ENCODE measurements at regions not wholly inside any gene's neighbourhood (a gene's known extent, or its start where the extent isn't known, plus 50 kb on each side); places are given as distances from the start of the nearest gene placed in this dataset.

GRCh38 chr18:11304928-11305327, 155.6 kb upstream of the PIEZO2 start:
- H4K20me1 ChIP-seq (ENCODE audit: control insufficient read depth, extremely low read depth, insufficient read depth, low read length) = no peaks in the 10 kb centered on the region
- no peak for DNase-seq (ENCODE audit: low read depth in 2 of 2)

GRCh38 chr18:11296946-11297345, 147.6 kb upstream of the PIEZO2 start:
- Histone ChIP-seq H3K79me2 (ENCODE audit: control insufficient read depth, insufficient read depth, low read length) (no peaks in the 10 kb centered on the region), H3K27ac (ENCODE audit: insufficient read depth, low read length) (no peak overlapping the region)
- DNase-seq (ENCODE audit: low read depth in 2 of 2) = no peak

More at GRCh38 chr18:11304928-11305327, 155.6 kb upstream of the PIEZO2 start:
- H3K9ac ChIP-seq (ENCODE audit: insufficient read depth, low read length) = no peak overlapping the region
- no peak overlapping the region for H3K27ac ChIP-seq (ENCODE audit: insufficient read depth, low read length)
- H3K79me2 ChIP-seq (ENCODE audit: control insufficient read depth, insufficient read depth, low read length) = no peaks in the 10 kb centered on the region
- no peak overlapping the region for H2AFZ ChIP-seq (ENCODE audit: low read length)
- H3K36me3 ChIP-seq (ENCODE audit: control insufficient read depth, insufficient read depth, low read length) = no peaks in the 10 kb centered on the region
- no peaks in the 10 kb centered on the region for H3K27me3 ChIP-seq (ENCODE audit: control insufficient read depth, insufficient read depth, low read length)
- H3K4me1 ChIP-seq (ENCODE audit: control insufficient read depth, extremely low read depth, insufficient read depth, low read length) = no peaks in the 10 kb centered on the region
- H3K9me3 ChIP-seq (ENCODE audit: control insufficient read depth, insufficient read depth, low read depth, low read length) = no peaks in the 10 kb centered on the region
- TF ChIP-seq EZH2 (IDR thresholded peaks at IDR 0.05; ENCODE audit: low read length, missing control alignments) (no peak), CTCF (conservative IDR thresholded peaks at IDR 0.05 in 1 of 2, IDR thresholded peaks at IDR 0.05 in 1 of 2; ENCODE audit: low read depth in 1 of 2, low read length in 2 of 2) (no peak)
- no peak overlapping the region for H3K4me3 ChIP-seq (replicated peaks in 1 of 4; ENCODE audit: control extremely low read depth in 1 of 4, insufficient read depth in 1 of 4, low read depth in 3 of 4, low read length in 4 of 4)
- H3K4me2 ChIP-seq (ENCODE audit: extremely low read depth, insufficient read depth, low read length) = no peak overlapping the region

GRCh38 chr18:11293794-11294193, 144.4 kb upstream of the PIEZO2 start:
- no peaks in the 10 kb centered on the region for H3K4me1 ChIP-seq (ENCODE audit: control insufficient read depth, extremely low read depth, insufficient read depth, low read length)
- H3K27ac ChIP-seq (ENCODE audit: insufficient read depth, low read length) = no peak overlapping the region
- no peak overlapping the region for H3K4me3 ChIP-seq (replicated peaks in 1 of 4; ENCODE audit: control extremely low read depth in 1 of 4, insufficient read depth in 1 of 4, low read depth in 3 of 4, low read length in 4 of 4)
- no peak overlapping the region for H3K9ac ChIP-seq (ENCODE audit: insufficient read depth, low read length)
- H3K4me2 ChIP-seq (ENCODE audit: extremely low read depth, insufficient read depth, low read length) = no peak overlapping the region
- no peaks in the 10 kb centered on the region for H3K79me2 ChIP-seq (ENCODE audit: control insufficient read depth, insufficient read depth, low read length)
- H3K36me3 ChIP-seq (ENCODE audit: control insufficient read depth, insufficient read depth, low read length) = no peaks in the 10 kb centered on the region
- TF ChIP-seq CTCF (conservative IDR thresholded peaks at IDR 0.05 in 1 of 2, IDR thresholded peaks at IDR 0.05 in 1 of 2; ENCODE audit: low read depth in 1 of 2, low read length in 2 of 2) (no peak), EZH2 (IDR thresholded peaks at IDR 0.05; ENCODE audit: low read length, missing control alignments) (no peak)
- DNase-seq (ENCODE audit: low read depth in 2 of 2) = no peak
- H2AFZ ChIP-seq (ENCODE audit: low read length) = no peak overlapping the region
- no peaks in the 10 kb centered on the region for H4K20me1 ChIP-seq (ENCODE audit: control insufficient read depth, extremely low read depth, insufficient read depth, low read length)
- H3K9me3 ChIP-seq (ENCODE audit: control insufficient read depth, insufficient read depth, low read depth, low read length) = no peaks in the 10 kb centered on the region
- H3K27me3 ChIP-seq (ENCODE audit: control insufficient read depth, insufficient read depth, low read length) = peaks cover 2% of the 10 kb centered on the region

More at GRCh38 chr18:11296946-11297345, 147.6 kb upstream of the PIEZO2 start:
- TF ChIP-seq EZH2 (IDR thresholded peaks at IDR 0.05; ENCODE audit: low read length, missing control alignments) = no peak
- TF ChIP-seq CTCF (conservative IDR thresholded peaks at IDR 0.05 in 1 of 2, IDR thresholded peaks at IDR 0.05 in 1 of 2; ENCODE audit: low read depth in 1 of 2, low read length in 2 of 2) = no peak
- H3K36me3 ChIP-seq (ENCODE audit: control insufficient read depth, insufficient read depth, low read length) = no peaks in the 10 kb centered on the region
- H3K27me3 ChIP-seq (ENCODE audit: control insufficient read depth, insufficient read depth, low read length) = peaks cover 2% of the 10 kb centered on the region
- H3K4me2 ChIP-seq (ENCODE audit: extremely low read depth, insufficient read depth, low read length) = no peak overlapping the region
- no peaks in the 10 kb centered on the region for H3K9me3 ChIP-seq (ENCODE audit: control insufficient read depth, insufficient read depth, low read depth, low read length)
- H3K9ac ChIP-seq (ENCODE audit: insufficient read depth, low read length) = no peak overlapping the region
- no peaks in the 10 kb centered on the region for H4K20me1 ChIP-seq (ENCODE audit: control insufficient read depth, extremely low read depth, insufficient read depth, low read length)
- H3K4me1 ChIP-seq (ENCODE audit: control insufficient read depth, extremely low read depth, insufficient read depth, low read length) = no peaks in the 10 kb centered on the region
- no peak overlapping the region for H3K4me3 ChIP-seq (replicated peaks in 1 of 4; ENCODE audit: control extremely low read depth in 1 of 4, insufficient read depth in 1 of 4, low read depth in 3 of 4, low read length in 4 of 4)
- H2AFZ ChIP-seq (ENCODE audit: low read length) = no peak overlapping the region
